ENCODE measurements at regions not wholly inside any gene's neighbourhood (a gene's known extent, or its start where the extent isn't known, plus 50 kb on each side); places are given as distances from the start of the nearest gene placed in this dataset.
"Not testable (repeated sequence)": the region's sequence is repeated elsewhere in the genome, so short reads cannot be mapped to it uniquely, and the experiment has no call there.

DNA sequence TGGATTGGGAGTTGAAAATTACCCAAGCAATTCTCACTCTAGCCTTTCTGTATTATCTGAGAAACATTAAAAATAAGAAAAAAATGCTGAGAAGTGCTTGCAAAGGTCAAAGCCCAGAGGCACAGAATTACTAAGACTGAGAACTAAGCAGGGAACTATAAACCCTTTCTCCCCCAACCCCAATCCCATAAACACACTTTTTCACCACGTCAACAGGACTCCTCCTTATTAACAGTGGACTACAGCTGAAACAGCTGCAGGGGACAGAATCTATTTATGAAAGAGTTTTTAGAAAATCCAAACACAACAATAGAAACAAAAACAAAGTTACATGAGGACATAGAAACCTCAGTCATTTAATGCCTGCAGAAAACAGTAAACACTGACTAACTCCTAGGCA lies 984.1 kb downstream of the TRAM1L1 start:
- no peak for DNase-seq

- DNase-seq = no peak
Measured at GRCh38 chr4:116099596-116099995, 985.8 kb downstream of the TRAM1L1 start.

DNA sequence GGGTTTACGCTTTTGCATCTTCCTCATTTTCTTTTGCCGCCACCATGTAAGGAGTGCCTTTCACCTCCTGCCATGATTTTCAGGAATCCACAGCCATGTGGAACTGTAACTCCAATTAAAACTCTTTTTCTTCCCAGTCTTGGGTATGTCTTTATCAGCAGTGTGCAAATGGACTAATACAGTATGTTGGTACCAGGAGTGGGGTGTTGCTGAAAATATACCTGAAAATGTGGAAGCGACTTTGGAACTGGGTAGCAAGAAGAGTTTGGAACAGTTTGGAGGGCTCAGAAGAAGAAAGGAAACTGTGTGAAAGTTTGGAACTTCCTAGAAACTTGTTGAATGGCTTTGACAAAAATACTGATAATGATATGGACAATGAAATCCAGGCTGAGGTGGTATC lies 983.9 kb upstream of the NDST4 start:
- DNase-seq = not testable (repeated sequence)

- no peak for DNase-seq
Measured at GRCh38 chr4:116092961-116093360, 979.5 kb upstream of the NDST4 start.

DNA sequence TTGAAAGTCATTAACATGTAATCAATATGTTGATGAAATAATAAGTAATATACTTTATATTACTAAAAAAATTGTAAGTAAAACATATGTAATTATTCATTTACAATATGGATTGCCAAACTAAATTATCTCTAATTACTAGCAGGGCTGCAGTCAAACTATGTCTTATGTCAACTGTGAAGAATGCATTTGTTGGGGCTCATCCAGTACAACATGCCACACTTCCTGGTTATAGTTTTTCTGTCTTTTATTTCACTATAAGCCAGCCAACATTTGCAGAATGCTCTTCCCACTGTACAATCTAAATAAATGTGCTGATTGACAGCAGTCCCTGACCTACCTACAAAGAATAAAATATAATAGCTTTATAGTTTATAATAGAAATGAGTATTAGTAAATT lies 975.4 kb upstream of the NDST4 start:
- no peak for DNase-seq

- DNase-seq = no peak
Measured at GRCh38 chr4:116082808-116083366, 969.5 kb upstream of the NDST4 start.

GRCh38 chr4:116073051-116073450 lies 959.6 kb upstream of the NDST4 start:
- DNase-seq = no peak

DNA sequence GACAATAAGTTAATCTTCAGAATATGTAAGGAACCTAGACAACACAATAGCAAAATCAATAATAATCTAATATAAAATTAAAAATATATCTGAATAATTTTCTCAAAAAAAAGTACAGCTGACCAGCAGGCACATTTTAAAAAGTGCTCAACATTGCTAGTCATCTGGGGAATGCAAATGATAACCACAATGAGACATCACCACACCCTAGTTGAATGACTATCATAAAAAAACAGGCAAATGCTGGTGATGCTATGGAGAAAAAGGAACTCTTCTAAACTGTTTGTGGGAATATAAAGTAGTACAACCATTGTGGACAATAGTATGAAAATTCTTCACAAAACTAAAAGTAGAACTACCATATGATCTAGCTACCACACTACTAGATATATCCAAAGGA lies 956.9 kb upstream of the NDST4 start:
- DNase-seq = no peak

- DNase-seq = no peak
Measured at GRCh38 chr4:116066711-116067245, 953.4 kb upstream of the NDST4 start.

DNA sequence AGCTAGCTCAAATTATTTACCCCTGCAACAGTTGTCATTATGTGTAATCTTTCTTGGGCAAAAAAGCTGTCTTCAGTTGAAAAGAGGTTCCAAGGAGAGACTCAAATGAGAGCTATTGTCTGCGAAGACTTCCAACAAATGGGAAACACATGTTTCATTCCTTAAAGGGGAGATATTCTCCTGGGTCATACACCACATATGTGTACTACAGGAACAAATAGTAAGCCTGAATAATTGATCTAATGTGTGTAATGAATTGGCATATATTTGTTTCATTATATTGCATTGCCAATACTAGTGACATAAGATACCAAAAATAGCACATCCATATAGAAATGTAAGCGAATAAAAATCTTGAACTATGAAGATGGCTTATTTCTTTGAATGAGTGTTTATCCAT lies 950.9 kb upstream of the NDST4 start:
- no peak for DNase-seq

GRCh38 chr4:116059361-116059760 lies 945.9 kb upstream of the NDST4 start:
- no peak for DNase-seq

GRCh38 chr4:116058129-116058528 lies 944.7 kb upstream of the NDST4 start:
- DNase-seq = no peak

DNA sequence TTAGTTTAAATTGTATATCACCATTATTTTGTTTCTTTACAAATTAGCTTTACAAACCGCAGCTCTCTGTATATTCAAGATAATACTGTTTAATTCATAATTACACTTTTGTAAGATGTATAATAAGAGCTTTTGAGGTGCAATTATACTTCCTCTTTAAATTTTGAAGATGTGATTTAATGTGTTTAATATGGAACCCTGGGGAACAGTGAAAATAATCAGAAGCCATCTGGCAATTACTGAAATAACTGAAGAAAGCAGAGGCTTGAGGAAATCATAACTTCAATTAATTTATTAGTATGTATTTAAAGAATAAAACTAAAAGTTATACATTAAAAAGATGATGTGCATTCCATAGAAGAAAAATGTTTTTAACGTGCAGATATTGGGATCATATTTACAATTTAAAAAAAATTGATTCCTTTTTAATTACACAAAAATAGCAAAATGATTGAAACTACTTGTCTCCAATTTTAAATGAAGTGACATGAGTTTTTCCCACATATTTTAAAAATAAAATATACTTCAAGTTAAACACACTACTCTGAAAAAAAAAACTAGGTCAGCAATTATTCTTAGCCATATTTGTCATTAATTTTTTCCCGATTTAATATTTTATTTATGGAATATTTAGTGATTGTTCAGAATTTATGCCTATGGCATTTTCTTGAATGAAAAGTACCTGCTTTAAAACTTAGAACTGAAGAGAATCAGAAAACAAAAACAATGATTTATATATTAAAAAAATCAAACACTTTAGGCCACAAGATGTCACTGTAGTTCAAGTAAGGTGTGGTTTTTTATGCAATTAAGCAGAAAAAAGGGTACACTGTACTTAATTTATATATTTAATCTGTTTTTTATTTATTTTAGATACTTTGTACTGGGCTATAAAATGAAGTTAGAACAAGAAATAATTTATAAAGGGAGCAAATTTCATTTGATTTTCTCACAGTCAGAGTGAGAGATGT lies 942.7 kb upstream of the NDST4 start:
- DNase-seq = no peak

DNA sequence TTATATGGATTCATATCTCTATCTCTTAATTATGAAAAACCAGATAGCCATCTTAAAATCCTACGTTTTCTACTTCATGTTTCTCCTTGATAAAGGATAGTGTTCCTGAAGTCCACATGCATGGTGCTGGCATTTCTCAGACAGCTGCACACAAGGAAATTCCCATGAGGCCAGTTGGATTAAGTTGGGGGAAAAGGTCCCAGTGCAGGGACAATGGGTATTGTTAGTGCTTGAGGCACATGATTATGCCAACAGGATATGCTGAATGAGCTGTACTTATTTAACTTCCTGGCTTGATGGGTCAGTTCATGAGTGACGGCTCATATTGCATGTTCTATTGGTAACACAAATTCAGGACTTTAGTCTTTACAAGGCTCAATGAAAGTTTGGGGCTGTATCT lies 913.9 kb upstream of the NDST4 start:
- no peak for DNase-seq

DNA sequence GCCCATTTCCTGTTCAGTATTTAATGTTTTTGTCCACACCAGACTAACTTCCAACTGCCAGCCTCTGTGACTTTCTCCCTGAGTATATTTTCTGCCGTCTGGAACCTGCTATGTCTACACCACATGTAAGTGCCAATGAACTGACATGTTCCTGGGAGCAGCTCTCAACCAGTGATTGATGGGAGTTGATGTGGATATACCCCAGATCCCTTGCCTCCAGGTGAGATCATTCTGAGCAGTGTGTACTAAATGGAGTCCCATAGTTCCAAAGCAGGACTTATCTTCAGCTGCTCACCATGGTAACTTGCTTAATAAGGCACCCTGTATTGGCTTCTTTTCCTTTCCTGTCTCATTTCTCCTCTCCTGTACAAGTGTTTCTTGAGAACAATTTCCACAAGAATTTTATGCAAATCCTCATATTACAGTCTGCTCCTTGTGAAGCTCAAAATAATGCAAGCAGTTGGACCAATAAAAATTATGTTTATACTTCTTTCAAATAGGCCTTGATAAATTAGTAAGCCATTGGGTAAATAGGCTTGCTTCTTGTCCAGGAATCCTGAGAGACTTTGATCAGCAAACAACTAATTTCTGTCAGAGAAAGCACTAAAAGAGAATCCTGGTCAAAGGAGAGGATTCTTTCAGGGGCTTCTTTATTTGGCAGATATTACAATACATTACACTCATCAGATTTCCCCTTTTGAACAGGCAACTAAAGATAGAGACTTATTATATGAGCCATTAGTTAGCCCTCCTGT lies 911.7 kb upstream of the NDST4 start:
- no peak for DNase-seq

DNA sequence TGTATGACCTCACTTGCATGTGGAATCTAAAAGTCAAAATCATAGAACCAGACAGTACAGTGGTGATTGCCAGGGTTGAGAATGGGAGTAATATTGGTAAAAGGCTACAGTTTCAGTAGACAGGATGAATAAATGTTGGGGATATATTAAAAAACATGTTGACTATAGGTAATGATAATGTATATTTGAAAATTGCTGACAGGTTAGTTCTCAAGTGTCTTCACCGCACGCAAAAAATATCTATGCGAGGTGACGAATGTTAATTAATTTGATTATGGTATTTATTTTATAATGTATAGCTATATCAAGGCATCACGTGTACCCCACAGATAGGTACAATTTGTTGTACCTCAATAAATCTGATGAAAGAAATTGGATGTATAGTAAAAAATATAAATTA lies 909.6 kb upstream of the NDST4 start:
- no peak for DNase-seq

DNA sequence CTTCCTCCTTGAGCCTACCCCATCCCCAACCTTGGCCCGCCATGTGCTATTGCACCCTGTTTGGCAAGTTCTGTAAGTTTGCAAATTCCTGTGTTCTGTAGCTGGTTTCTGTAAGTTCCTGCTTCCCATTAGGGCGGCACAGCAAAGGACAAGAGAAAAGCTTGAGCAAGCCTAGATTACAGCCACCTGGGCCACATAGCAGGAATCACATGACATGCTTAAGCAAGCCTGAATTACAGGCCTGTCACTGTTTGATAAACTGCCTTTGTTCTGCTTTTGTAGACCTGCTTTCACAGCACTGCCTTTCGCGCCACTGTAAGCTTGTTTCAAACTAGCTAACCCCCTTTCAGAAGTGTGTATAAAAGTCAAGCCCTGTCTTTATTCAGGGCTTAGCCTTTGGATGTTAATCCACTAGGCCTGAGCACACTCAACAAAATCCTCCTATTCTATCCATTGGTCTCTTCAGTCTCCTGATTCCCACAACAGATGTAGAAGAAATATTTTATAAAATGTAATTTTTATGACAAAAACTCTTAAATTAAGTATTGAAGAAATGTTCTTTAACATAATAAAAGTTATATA lies 906.8 kb upstream of the NDST4 start:
- no peak for DNase-seq

DNA sequence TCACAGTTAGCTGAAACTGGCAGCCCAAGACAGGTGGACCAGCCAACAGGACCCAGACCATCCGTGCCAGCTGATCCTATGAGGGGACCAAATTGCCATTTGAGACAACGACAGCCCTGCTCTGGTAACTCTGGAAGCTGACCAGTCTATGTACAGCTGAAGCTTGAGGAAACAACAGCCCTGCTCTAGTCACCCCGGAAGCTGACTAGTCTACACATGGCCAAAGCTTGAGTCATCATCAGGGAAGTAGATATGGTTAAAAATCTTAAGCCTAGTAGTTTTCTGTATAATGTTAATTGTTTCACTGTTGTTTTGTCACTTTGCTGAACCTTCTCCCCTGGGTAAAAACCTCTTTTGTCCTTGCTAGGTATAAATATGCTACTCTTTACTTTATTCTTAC lies 905.4 kb upstream of the NDST4 start:
- no peak for DNase-seq

GRCh38 chr4:116016201-116016600 lies 902.8 kb upstream of the NDST4 start:
- no peak for DNase-seq

GRCh38 chr4:116015549-116015948 lies 902.1 kb upstream of the NDST4 start:
- DNase-seq = no peak

DNA sequence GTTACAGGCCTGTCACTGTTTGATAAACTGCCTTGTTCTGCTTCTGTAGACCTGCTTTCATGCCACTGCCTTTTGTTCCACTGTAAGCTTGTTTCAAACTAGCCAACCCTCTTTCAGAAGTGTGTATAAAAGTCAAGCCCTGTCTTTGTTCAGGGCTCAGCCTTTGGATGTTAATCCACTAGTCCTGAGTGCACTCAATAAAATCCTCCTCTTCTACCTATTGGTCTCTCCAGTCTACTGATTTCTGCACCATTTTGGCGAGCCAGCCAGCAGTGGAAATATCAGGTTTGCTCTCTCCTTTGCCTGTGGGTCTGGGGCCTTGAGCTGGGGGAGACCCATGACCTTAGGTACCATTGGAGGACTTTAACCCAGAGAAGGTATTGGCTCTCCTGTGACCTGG lies 901.6 kb upstream of the NDST4 start:
- DNase-seq = no peak

DNA sequence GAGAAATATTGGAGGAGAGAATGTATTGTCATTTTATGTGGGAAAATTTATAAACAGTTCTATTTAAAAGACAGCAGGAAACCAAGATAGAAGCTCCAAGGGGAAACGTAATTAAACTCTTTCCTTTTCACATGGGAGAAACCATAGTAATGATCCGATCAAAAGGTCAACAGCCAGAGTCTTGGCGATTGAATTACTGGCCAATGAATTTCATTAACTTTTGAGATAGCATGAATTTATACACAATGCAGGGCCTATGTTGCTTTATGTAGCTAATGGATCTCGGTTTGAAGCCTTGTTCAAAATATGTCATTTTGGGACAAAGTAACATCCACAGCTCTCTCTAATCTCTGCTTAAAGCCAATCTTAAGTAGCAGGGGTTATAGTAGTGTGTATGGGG lies 897.5 kb upstream of the NDST4 start:
- DNase-seq = no peak

- DNase-seq = no peak
Measured at GRCh38 chr4:116005806-116006088, 892.3 kb upstream of the NDST4 start.

Measured in amniotic stem cell (primary cell).